ENCODE measurements at regions not wholly inside any gene's neighbourhood (a gene's known extent, or its start where the extent isn't known, plus 50 kb on each side); places are given as distances from the start of the nearest gene placed in this dataset.
A peak's percentile ranks its signal among the peaks of the same experiment; 100 is the strongest.

DNA sequence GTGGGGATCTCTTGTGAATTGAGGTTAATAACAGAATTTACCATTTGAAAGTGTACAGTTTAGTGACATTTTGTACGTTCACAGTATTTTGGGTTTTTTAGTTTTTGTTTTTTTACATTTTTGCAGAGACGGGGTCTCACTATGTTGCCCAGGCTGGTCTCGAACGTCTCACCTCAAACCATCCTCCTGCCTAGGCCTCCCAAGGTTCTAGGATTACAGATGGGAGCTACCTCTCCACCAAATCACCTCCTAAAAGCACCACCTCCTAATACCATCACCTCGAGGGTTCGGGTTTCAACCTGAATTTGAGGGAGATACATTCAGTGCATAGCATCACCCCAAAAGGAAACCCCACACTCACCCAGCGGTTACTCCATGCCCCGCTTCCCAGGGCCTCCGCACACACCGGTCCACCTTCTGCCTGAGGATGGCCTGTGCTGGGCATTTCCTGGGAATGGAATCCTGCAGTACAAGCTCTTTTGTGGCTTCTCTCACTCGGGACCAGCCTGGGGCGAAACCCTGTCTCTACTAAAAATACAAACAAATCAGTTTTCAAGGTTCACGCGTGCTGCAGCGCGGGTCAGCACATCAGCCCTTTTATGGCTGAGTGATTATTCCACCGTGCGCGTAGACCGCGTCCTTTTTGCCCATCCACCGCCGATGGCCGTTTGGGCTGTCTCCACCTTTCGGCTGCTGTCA is 182.7 kb upstream of the CIBAR2 start:
- no peak for DNase-seq

DNA sequence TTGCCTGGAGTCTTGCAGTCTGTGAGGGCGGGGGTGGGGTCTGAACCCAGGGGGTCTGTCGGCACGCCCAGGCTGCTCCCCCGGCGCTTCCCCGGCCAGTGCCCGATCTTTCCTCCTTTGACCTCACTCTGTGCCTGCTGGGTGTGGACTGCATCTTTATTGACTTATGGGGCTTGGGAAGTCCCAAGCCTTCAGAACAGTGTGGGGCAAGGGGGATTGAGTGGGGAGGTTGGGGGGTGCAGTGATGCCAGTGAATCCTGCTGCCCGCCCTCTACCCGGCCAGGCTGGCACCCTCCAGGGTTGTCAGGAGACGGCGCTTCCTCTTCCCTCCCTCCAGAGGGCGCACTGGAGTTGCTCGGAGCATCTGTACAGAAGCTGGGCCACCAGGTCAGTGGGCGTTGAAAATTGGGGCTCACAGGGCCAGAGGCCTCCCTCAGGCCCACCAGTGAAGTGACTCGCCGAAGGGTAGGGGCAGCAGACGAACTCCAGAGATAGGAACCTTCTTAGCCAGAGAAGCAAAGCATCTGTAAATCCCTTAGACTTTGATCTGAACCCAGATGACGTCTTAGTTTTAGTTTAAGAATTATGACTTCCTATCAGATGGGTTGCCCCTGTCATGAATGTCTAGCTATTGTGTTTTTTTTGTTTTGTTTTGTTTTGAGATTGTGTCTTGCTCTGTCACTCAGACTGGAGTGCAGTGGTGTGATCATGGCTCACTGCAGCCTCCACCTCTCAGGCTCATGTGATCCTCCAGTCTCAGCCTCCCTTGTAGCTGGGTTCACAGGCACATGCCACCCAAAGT is 184.8 kb upstream of the CIBAR2 start:
- peak; percentile 10 for DNase-seq

DNA sequence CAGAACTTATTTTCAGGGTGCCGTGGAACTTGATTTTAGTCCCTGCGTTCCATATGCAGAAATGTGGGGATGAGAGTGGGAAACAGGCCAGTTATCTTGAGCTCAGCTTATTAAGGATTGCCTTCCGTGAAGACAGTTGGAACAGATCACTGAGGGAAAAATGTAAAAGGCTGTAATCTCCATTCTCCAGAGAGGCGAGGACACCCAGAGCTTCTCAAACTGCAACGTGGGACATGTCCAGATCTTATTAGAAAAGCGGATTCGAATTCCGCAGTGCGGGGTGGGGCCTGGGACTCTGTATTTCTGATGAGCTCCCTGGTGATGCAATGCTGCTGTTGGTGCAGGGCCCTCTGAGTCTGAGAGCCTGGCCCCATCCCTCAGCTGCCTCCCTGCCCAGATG is 185.6 kb upstream of the CIBAR2 start:
- no peak for DNase-seq

DNA sequence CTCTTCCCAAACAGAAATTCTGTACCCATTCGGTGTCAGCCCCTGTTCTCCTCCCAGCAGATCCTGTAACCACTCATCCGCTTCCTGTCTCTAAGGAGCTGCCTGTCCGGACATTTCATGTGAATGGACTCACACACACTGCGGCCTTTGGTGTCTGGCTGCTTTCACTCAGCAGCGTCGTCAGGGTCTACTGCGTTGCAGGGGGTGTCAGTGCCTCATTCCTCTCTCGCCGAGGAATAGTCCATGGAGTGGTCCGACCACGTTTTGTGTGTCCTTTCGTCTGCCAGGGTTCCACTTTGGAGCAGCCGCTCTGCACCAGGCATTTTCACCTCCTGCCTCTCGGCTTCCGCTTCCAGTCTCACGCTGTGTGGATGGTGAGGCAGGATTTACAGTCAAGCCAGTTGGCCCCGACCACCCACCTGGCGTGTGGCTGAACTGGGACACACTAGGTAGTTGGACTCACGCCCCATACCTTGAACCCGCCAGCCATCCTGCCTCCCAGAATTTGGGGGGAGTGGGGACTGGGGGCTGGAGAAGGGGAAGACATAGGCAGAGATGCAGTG is 188.2 kb upstream of the CIBAR2 start:
- DNase-seq, result no peak

DNA sequence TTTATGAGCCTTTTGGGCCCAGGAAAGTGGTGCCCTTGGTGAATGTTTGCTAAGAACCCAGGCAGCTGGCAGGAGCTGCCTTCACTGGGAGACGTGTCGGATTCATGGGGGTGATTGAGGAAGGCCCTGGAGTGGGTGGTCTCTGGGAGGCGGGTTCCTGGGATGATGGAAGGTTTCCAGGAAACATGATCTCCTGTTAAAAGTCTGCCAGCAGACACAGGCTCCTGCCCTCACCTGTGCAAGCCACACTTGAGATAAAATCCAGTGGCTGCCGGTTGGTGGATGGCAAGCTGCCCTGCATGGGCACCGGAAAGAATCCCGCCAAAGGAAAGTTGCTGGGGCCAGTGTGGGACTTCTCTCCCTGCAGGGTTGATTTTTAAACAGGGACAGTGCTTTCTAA is 189.0 kb upstream of the CIBAR2 start:
- no peak for DNase-seq

DNA sequence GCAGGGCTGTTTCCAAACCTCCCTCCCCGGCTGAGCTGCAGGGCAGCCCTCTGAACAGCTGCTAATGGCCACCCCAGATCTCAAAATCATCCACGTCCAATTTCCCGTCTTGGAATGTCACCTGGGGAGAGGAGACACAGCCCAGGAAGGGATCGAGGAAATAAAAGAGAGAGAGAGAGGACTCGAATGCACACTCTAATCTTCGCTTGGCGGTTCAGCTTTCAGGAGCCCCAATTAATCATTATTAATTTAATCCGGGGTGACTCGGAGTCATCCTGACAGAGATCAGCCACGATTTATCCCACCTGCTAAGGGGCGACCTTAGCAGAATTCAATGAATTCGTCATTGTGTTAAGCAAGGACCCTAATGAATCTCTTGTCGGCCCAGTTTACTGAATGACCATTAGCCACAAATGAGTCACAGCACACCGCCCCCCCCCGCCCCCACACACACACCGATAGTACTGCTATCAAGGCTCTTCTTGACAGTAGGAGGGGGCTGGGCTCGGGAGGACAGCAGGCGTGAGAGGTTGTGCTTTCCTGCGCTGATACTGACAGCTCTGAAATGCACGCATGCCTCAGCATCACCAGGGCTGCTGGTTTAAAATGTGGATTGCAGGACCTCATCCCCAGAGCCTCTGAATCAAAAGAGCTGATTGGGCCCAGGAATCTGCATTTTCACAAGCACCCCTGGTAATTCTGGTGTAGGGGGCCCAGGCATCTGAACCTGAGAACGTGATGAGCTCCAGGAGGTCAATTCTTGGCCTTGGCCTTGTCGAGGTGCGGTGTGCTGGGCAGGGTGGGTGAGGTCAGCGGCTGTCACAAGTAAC is 190.0 kb upstream of the CIBAR2 start:
- no peak for DNase-seq

DNA sequence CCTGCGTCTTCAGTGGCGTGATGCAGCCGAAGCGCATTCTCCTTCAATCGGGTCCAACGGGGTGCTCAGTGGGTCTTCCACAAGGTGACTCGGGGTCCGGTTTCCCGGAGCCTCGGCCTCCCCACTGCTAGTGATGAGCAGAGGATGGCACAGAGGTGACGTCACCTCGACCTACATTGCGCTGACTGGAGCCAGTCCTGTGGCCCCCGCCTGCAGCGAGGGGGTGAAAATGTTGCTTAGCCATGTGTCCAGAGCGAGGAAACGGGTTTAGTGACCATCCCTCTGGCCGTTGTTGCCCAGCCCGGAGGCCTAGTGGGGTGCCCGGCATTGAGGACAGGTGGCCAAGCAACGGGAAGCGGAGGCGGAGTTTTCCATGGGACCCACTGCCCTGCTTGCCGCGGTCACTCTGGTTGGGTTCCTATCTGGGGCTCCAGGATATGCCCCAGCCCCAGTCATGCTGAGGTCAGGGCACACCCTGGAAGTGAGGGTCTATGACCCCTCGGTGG is 190.6 kb upstream of the CIBAR2 start:
- DNase-seq, result no peak

DNA sequence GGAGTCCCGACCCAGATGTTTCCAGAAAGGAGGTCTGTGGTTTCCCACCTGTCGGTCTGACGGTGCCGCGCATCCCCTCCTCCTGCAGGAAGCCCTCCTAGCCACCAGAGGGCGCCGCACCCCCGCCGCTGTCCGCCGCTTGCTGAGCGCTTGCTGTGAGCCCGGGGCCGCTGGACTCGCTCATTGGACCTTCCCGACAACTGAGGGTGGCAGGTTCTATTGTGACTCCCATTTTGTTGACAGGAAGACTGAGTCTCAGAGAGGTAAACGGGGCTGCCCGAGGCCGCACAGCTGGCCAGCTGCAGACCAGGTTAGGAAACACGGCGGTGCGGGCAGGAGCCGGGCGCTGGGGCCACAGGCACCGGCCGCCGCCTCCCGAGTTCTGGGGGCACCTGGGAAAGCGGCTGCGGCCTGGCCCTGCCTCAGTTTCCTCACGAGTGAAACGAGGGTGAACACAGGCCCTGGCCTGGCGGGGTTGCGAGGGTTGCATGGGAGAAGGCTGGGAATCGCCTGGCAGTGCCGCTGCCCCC is 191.1 kb upstream of the CIBAR2 start:
- peak; percentile 55 for DNase-seq

DNA sequence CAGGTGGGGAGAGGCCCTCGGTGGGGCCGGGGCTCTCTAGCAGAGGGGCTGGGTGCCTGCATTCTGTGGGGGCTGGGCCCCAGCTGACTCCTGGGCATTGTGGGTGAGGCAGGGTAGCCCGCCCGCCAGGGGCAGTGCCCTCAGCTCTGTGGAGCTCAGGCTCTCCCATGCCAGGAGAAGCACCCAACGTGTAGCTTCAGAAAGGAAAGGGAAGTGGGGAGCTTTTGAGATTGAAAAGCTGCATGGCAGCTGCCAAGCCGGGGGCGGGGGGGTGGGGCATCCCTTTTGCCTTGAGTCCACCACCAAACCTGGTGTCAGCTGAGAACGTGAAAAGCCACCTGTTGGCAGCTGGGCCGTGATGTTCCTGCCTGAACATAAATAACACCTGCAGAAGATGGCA is 192.1 kb upstream of the CIBAR2 start:
- DNase-seq, result no peak

DNA sequence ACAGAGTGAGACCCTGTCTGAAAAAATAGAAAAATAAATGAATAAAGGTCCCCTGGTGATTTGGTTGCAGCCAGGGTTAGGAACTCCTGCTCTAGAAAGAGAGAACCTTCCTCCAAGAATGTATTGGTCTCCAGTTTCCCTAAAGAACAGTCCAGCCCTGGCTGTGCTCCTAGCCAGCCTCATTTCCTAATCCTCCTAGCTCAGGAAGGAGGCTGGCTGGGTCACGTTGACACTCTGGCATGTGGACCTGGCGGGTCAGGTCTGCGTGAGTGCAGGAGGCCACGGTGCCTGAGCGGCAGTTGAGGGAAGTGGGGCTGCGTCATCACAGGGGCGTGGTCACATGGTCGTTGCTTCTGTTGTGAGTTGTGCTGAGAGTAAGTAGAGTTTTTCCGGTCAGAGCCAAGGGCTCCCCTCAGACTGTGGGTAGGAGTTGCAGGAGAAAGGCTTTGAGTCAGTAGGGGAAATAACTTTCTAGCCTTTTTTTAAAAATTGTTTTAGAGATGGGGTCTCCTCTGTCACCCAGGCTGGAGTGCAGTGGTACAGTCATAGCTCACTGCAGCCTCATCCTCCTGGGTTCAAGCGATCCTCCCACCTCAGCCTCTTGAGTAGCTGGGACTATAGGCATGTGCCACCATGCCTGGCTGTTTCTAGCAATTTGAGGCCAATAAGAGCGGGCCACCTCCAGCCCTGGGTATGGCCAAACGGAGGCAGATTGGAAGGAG is 194.0 kb upstream of the CIBAR2 start:
- DNase-seq, result peak; percentile 53

DNA sequence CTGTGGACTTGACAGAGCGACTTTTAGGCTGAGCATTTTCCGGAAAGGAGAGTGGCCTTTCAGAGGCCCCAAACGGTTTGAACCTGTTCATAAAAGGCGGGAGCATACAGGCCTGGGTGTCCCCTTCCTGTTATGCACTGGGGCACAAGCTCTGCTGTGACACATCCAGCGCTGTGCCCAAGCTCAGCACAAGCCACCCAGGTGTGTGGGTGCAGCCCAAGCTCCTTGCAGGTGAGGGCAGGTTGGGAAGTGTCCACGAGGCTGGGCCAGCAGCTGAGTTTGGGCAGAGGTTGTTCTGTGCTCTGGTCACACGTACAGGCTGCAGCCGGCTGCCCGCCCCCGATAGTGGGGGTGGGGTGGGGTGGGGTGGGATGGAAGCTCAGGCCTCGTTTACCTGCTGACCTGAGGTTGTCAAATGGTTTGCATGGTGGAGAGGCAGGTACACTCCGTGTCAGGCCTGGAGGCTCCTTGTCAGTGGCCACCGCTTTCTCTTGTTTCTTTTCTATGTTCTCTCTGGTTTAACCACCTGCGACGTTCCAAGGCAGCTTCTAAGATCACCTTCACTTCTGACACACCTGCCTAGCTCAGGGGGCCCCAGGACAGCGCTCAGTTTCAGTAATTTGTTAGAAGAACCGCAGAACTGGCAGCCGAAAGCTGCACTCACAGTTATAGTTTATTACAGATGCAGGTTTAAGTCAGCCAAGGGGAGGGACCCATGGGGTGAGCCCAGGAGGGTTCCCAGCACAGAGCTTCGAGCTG is 194.7 kb upstream of the CIBAR2 start:
- no peak for DNase-seq

DNA sequence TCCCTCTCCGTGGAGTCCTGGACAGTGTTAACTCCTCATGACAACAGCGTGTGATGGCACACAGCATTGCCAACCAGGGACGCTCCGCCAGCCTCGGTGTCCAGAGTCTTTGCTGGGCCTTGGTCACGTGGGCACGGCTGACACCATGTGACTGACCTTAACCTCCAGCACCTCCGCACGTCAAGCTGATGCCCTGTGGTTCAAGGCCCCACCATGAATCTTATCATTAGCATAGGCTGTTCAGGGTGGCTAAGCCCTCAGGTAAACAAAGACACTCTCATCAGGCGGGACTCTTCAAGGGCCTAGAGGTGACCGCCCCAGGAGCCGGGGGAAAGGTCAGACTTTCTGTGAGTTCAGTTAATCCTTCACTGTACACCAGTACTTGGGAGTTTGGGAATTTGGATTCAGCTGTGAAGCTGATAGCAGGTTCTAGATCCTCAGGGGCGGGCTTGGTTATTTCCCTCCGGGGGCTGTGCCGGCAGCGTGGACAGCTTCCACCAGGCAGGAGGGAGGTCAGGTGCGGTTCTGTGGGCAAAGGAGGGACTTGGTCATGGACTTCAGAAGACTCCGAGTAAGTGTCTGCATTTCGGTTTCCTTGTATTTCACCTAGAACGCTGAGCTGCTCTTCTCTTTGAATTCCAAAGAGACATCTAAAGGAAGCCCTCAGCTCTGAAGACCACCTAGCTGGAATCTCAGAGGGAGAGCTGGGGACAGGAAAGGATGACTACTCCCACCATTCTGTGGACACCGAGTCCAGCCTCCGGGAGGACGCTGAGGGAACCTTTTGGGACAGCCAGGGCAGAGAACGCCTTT is 195.5 kb upstream of the CIBAR2 start:
- no peak for DNase-seq

DNA sequence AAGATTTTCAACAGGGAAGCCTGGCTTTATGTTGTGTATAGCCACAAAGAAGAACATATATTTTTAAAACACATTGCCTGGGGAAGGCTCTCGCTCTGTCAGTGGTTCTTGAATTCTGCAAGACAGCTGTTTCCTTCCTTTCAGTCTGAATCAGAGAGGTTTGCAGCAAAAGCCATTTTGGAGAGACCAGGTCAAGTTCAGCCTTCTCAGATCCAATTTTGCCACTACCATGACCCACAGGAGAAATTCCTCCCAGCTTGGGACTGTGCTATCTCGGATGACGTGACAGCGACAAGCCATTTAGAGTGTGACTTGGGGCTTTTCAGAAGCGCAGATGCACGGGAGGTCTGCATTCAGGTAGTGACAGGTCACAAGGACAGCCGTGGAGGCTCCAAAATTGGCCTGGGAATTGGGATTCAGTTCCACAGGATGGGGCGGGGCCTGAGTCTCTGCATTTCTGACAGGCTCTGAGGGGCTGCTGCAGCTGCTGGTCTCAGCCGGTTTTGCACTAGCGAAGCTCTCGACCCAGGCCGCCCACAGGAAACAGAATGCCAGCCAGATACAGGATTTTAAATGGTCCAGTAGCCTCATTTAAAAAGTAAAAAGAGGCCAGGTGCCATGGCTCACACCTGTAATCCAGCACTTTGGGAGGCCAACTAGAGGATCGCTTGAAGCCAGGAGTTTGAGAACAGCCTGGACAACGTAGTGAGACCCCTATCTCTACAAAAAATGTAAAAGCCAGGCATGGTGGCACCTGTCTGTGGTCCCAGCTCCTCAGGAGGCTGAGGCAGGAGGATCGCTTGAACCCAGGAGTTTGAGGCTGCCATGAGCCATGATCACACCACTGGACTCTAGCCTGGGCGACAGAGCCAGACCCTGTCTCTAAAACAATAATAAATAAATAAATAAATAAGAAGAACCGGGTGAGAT is 196.6 kb upstream of the CIBAR2 start:
- no peak for DNase-seq

DNA sequence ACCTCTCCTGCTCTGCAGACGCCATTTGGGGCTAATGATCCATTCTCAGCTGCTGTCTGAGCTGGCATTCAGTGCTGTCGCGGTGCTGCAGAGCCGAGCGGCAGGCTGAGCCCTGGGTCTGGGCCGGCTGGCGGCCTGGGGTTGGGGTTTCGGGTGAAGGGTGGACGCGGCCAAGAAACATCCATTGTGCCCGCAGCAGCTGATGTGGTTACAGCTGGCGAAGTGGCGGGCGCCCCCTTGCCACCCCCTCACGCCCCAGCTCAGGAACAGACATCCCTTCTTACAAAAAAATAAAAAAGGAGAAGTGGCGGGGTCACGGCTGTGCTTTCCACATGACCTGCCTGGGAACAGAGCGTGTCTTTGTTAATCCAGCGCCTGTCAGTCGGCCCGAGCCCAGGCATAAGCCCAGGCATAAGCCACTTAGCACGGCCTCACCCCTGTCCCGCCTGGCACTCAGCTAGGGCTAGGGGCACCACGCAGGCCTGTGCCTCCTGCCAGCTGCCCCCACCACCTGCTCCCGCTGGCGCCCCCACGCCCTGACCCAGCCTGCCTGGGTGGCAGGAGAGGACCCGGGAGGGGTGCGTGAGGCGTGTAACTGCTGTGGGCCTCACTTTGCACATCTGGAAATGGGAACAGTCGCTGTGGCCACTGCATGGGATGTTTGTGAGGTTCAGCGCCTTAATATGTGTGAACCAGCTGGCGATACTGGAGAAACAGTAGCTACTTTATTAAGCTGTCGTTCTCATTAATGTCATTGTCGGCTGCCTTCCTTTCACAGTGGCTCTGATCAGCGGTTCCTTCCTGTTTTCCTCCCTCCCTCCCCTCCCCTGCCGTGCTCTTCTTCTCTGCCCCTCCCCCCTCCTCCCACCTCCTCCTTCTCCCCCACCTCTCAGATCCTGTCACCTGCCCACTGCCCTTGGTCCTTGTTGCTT is 197.7 kb upstream of the CIBAR2 start:
- DNase-seq, result no peak

DNA sequence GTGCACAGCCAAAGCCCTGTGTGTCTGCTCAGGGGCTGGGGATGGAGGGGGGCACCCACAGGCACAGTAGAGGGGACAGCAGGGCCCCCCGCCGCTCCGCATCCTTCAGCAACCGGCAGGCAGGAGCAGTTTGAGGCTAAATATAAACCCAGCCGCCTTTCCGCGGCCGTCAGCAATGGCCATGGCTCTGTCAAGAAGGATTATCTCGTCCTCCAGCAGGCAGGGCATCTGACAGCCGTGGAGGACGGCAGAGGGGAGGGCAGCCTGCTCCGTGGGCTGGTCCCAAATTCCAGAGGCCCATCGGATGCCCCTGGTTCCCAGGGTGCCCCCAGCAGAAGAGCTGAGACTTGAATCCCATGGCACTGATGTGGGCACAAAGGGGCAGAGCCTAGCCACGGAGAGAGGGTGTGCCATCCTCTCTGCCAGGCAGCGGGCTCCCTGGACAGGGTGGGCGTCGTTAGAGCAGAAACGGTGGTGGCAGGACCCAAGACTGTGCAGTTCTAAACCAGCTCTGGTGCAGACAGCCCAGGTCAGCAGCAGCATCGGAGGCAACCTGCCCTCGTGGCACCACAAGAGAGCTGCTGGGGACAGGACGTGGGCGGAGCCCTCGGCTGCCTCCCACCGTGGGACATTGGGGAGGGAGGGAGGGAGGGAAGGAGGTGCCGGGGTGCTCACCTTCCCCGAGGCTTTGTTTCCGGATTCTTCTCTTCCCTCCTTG is 198.8 kb upstream of the CIBAR2 start:
- peak; percentile 19 for DNase-seq

DNA sequence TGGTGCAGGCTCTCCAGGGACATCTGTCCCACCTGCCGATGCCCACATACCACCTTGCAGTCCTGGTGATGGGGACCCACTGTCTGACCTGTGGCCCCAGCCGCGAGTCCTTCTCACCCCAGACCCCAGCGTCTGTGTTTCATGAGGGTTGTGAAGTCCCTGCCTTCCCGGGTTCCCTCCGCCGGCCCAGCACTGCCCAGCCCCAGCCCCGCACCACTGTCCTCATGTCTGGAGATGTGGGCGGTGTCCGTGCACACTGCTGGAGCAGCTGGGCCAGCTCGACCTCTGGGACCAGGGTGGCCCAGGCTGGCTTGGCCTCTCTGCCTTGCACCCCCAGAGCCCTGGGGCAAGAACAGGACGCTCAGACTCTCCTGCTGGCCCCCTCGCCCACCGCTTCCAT is 199.5 kb upstream of the CIBAR2 start:
- DNase-seq, result no peak

DNA sequence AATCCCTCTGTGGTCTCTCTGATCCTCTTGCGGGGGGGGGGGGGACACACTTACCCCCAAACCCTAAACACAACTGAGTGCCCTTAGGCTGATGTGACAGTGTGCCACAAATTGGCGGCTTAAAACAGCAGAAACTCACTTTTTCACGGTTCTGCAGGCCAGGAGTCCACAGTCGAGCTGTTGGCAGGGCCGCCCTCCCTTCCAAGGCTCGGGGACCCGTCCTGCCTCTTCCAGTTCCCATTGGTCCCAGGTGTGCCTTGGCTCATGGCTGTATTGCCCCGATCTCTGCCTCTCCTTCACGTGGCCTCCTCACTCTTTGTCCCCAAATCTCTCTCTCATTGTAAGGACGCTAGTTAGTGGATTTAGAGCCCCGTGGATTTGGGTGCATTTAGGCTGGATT is 199.9 kb upstream of the CIBAR2 start:
- DNase-seq, result no peak

Data from activated effector memory CD4-positive, alpha-beta T cell treated with Interleukin-2 at 50 U/mL for 16 hours (primary cell).